ENCODE measurements at regions not wholly inside any gene's neighbourhood (a gene's known extent, or its start where the extent isn't known, plus 50 kb on each side); places are given as distances from the start of the nearest gene placed in this dataset.
"Not testable (repeated sequence)": the region's sequence is repeated elsewhere in the genome, so short reads cannot be mapped to it uniquely, and the experiment has no call there.

- Mint-ChIP-seq H3K36me3 (ENCODE audit: low read depth) (no peaks in the 10 kb centered on the region), H3K4me3 (no peak overlapping the region), H3K9me3 (peaks cover 13% of the 10 kb centered on the region), H3K27me3 (no peaks in the 10 kb centered on the region), H3K4me1 (ENCODE audit: low read depth) (no peaks in the 10 kb centered on the region), H3K27ac (no peak overlapping the region)
- intact Hi-C loops (cut with micrococcal nuclease), result no loop called here
Measured at GRCh38 chr13:61358599-61358998, 57.0 kb downstream of the PCDH20 start.

- no peak overlapping the region for H3K4me3 Mint-ChIP-seq
- H3K9me3 Mint-ChIP-seq, result peaks cover 10% of the 10 kb centered on the region
- no peaks in the 10 kb centered on the region for H3K36me3 Mint-ChIP-seq (ENCODE audit: low read depth)
- no peaks in the 10 kb centered on the region for H3K27me3 Mint-ChIP-seq
- no peaks in the 10 kb centered on the region for H3K4me1 Mint-ChIP-seq (ENCODE audit: low read depth)
- H3K27ac Mint-ChIP-seq, result no peak overlapping the region
- intact Hi-C loops (cut with micrococcal nuclease), result no loop called here
Measured at GRCh38 chr13:61350341-61350740, 65.3 kb downstream of the PCDH20 start.

GRCh38 chr13:61339054-61339621, 76.5 kb downstream of the PCDH20 start:
- peaks cover 17% of the 10 kb centered on the region for H3K9me3 Mint-ChIP-seq
- H3K27ac Mint-ChIP-seq, result no peak overlapping the region
- H3K4me1 Mint-ChIP-seq (ENCODE audit: low read depth), result no peaks in the 10 kb centered on the region
- H3K4me3 Mint-ChIP-seq, result no peak overlapping the region
- intact Hi-C loops (cut with micrococcal nuclease), result no loop called here
- no peaks in the 10 kb centered on the region for H3K27me3 Mint-ChIP-seq
- H3K36me3 Mint-ChIP-seq (ENCODE audit: low read depth), result no peaks in the 10 kb centered on the region

GRCh38 chr13:61316647-61317046, 99.0 kb downstream of the PCDH20 start:
- no peak overlapping the region for H3K4me3 Mint-ChIP-seq
- H3K27me3 Mint-ChIP-seq, result no peaks in the 10 kb centered on the region
- intact Hi-C loops (cut with micrococcal nuclease), result no loop called here
- no peak overlapping the region for H3K27ac Mint-ChIP-seq
- H3K9me3 Mint-ChIP-seq, result peaks cover 24% of the 10 kb centered on the region
- no peaks in the 10 kb centered on the region for H3K4me1 Mint-ChIP-seq (ENCODE audit: low read depth)
- H3K36me3 Mint-ChIP-seq (ENCODE audit: low read depth), result no peaks in the 10 kb centered on the region

GRCh38 chr13:61294467-61295191, 121.0 kb downstream of the PCDH20 start:
- Mint-ChIP-seq H3K27me3 (no peaks in the 10 kb centered on the region), H3K9me3 (peaks cover 5% of the 10 kb centered on the region), H3K4me1 (ENCODE audit: low read depth) (no peaks in the 10 kb centered on the region), H3K36me3 (ENCODE audit: low read depth) (no peaks in the 10 kb centered on the region), H3K4me3 (no peak overlapping the region), H3K27ac (no peak overlapping the region)
- intact Hi-C loops (cut with micrococcal nuclease), result no loop called here

- no peak overlapping the region for H3K27ac Mint-ChIP-seq
- no peaks in the 10 kb centered on the region for H3K27me3 Mint-ChIP-seq
- no peaks in the 10 kb centered on the region for H3K36me3 Mint-ChIP-seq (ENCODE audit: low read depth)
- H3K4me3 Mint-ChIP-seq, result no peak overlapping the region
- H3K9me3 Mint-ChIP-seq, result no peaks in the 10 kb centered on the region
- H3K4me1 Mint-ChIP-seq (ENCODE audit: low read depth), result no peaks in the 10 kb centered on the region
- intact Hi-C loops (cut with micrococcal nuclease), result no loop called here
Measured at GRCh38 chr13:61286148-61286745, 129.4 kb downstream of the PCDH20 start.

- H3K4me3 Mint-ChIP-seq, result no peak overlapping the region
- no peaks in the 10 kb centered on the region for H3K27me3 Mint-ChIP-seq
- intact Hi-C loops (cut with micrococcal nuclease), result no loop called here
- peaks cover 8% of the 10 kb centered on the region for H3K9me3 Mint-ChIP-seq
- H3K36me3 Mint-ChIP-seq (ENCODE audit: low read depth), result no peaks in the 10 kb centered on the region
- H3K4me1 Mint-ChIP-seq (ENCODE audit: low read depth), result no peaks in the 10 kb centered on the region
- H3K27ac Mint-ChIP-seq, result no peak overlapping the region
Measured at GRCh38 chr13:61277586-61278276, 137.9 kb downstream of the PCDH20 start.

GRCh38 chr13:61277088-61277487, 138.6 kb downstream of the PCDH20 start:
- intact Hi-C loops (cut with micrococcal nuclease), result no loop called here
- Mint-ChIP-seq H3K9me3 (peaks cover 8% of the 10 kb centered on the region), H3K27me3 (no peaks in the 10 kb centered on the region), H3K36me3 (ENCODE audit: low read depth) (no peaks in the 10 kb centered on the region), H3K4me1 (ENCODE audit: low read depth) (no peaks in the 10 kb centered on the region), H3K27ac (no peak overlapping the region), H3K4me3 (no peak overlapping the region)

GRCh38 chr13:61276401-61276800, 139.2 kb downstream of the PCDH20 start:
- no peak overlapping the region for H3K27ac Mint-ChIP-seq
- no peak overlapping the region for H3K4me3 Mint-ChIP-seq
- H3K27me3 Mint-ChIP-seq, result no peaks in the 10 kb centered on the region
- H3K4me1 Mint-ChIP-seq (ENCODE audit: low read depth), result no peaks in the 10 kb centered on the region
- peaks cover 8% of the 10 kb centered on the region for H3K9me3 Mint-ChIP-seq
- no peaks in the 10 kb centered on the region for H3K36me3 Mint-ChIP-seq (ENCODE audit: low read depth)
- intact Hi-C loops (cut with micrococcal nuclease), result no loop called here

GRCh38 chr13:61275736-61276135, 139.9 kb downstream of the PCDH20 start:
- Mint-ChIP-seq H3K9me3 (peaks cover 12% of the 10 kb centered on the region), H3K27ac (no peak overlapping the region), H3K4me3 (no peak overlapping the region), H3K27me3 (no peaks in the 10 kb centered on the region), H3K4me1 (ENCODE audit: low read depth) (no peaks in the 10 kb centered on the region), H3K36me3 (ENCODE audit: low read depth) (no peaks in the 10 kb centered on the region)
- intact Hi-C loops (cut with micrococcal nuclease), result no loop called here

- H3K27ac Mint-ChIP-seq, result no peak overlapping the region
Measured at GRCh38 chr13:61275251-61275650, 140.4 kb downstream of the PCDH20 start.

GRCh38 chr13:61266896-61267295, 148.8 kb downstream of the PCDH20 start:
- intact Hi-C loops (cut with micrococcal nuclease); H3K4me3 Mint-ChIP-seq: not testable (repeated sequence)

More at GRCh38 chr13:61275251-61275650, 140.4 kb downstream of the PCDH20 start:
- H3K4me1 Mint-ChIP-seq (ENCODE audit: low read depth), result no peaks in the 10 kb centered on the region
- intact Hi-C loops (cut with micrococcal nuclease), result no loop called here
- H3K27me3 Mint-ChIP-seq, result no peaks in the 10 kb centered on the region
- no peak overlapping the region for H3K4me3 Mint-ChIP-seq
- no peaks in the 10 kb centered on the region for H3K36me3 Mint-ChIP-seq (ENCODE audit: low read depth)
- H3K9me3 Mint-ChIP-seq, result peaks cover 17% of the 10 kb centered on the region

GRCh38 chr13:61261746-61262472, 153.7 kb downstream of the PCDH20 start:
- intact Hi-C loops (cut with micrococcal nuclease), result no loop called here
- Mint-ChIP-seq H3K4me1 (ENCODE audit: low read depth) (no peaks in the 10 kb centered on the region), H3K27me3 (no peaks in the 10 kb centered on the region), H3K27ac (no peak overlapping the region), H3K9me3 (no peaks in the 10 kb centered on the region), H3K4me3 (no peak overlapping the region), H3K36me3 (ENCODE audit: low read depth) (no peaks in the 10 kb centered on the region)

More at GRCh38 chr13:61266896-61267295, 148.8 kb downstream of the PCDH20 start:
- H3K9me3 Mint-ChIP-seq, result peaks cover 40% of the 10 kb centered on the region
- H3K4me1 Mint-ChIP-seq (ENCODE audit: low read depth); H3K36me3 Mint-ChIP-seq (ENCODE audit: low read depth); H3K27me3 Mint-ChIP-seq; H3K27ac Mint-ChIP-seq: not testable (repeated sequence)

GRCh38 chr13:61258185-61258584, 157.5 kb downstream of the PCDH20 start:
- Mint-ChIP-seq H3K9me3 (peaks cover under 1% of the 10 kb centered on the region), H3K4me1 (ENCODE audit: low read depth) (no peaks in the 10 kb centered on the region), H3K4me3 (no peak overlapping the region), H3K27ac (no peak overlapping the region), H3K36me3 (ENCODE audit: low read depth) (no peaks in the 10 kb centered on the region), H3K27me3 (no peaks in the 10 kb centered on the region)
- intact Hi-C loops (cut with micrococcal nuclease), result no loop called here

Data from dendritic cell treated with granulocyte-macrophage colony-stimulating factor and Interleukin-4, amounts not matched to agents 40 ng/mL and 50 ng/mL, for 4 days (primary cell).